Neural cell (in vitro differentiated cells): ENCODE measurements at regions not wholly inside any gene's neighbourhood (a gene's known extent, or its start where the extent isn't known, plus 50 kb on each side); places are given as distances from the start of the nearest gene placed in this dataset.

Experiments used
- H2AFZ ChIP-seq: fragments of 200-600, 300-800 bp; sonication (generic), shearing (Covaris generic); 2 replicates; pipeline ENCODE4 v1.6.0; 2014; ENCODE audit warnings: low read depth, mild to moderate bottlenecking, antibody characterized with exemption, low read length, moderate library complexity
- H3F3A ChIP-seq: fragments of 200-600 bp; shearing (Covaris generic); 2 replicates; pipeline ENCODE4 v1.6.1; 2016; ENCODE audit warnings: mild to moderate bottlenecking, moderate library complexity, mixed read lengths, antibody characterized with exemption, low read length; ENCODE audit not compliant: insufficient read depth, poor library complexity, severe bottlenecking
- H3K27ac ChIP-seq: fragments of 200-600, 300-800 bp; sonication (generic), shearing (Covaris generic); 2 replicates; pipeline ENCODE4 v1.5.1; 2014; ENCODE audit warnings: mild to moderate bottlenecking, low read length, moderate library complexity
- H3K27me3 ChIP-seq: fragments of 300-800, 200-600 bp; sonication (generic), shearing (Covaris generic); 2 replicates; pipeline ENCODE4 v1.6.0; 2014; ENCODE audit warnings: mild to moderate bottlenecking, low read depth, low read length, moderate library complexity; ENCODE audit not compliant: insufficient read depth
- H3K36me3 ChIP-seq: fragments of 300-800, 200-600 bp; sonication (generic), shearing (Covaris generic); 2 replicates; pipeline ENCODE4 v1.5.1; 2014; ENCODE audit warnings: mild to moderate bottlenecking, antibody characterized with exemption, low read length, moderate library complexity; ENCODE audit not compliant: insufficient read depth
- H3K4me2 ChIP-seq: fragments of 300-800, 200-600 bp; sonication (generic), shearing (Covaris generic); 2 replicates; pipeline ENCODE4 v1.6.0; 2014; ENCODE audit warnings: mild to moderate bottlenecking, low read length
- H3K4me3 ChIP-seq: fragments of 300-800, 200-600 bp; sonication (generic), shearing (Covaris generic); 2 replicates; pipeline ENCODE4 v1.5.1; 2014; ENCODE audit warnings: mild to moderate bottlenecking, low read length, moderate library complexity
- H3K79me2 ChIP-seq: fragments of 200-600 bp; shearing (Covaris generic); replicated peaks from 2 replicates; pipeline ENCODE4 v1.6.0; 2014; ENCODE audit warnings: mild to moderate bottlenecking, low read length, moderate library complexity; ENCODE audit not compliant: insufficient read depth
- H3K9ac ChIP-seq: fragments of 300-800, 200-600 bp; sonication (generic), shearing (Covaris generic); 2 replicates; pipeline ENCODE4 v1.6.1; 2016; ENCODE audit warnings: mild to moderate bottlenecking, low read length, mixed read lengths
- H3K9me2 ChIP-seq: fragments of 200-600 bp; shearing (Covaris generic); 2 replicates; pipeline ENCODE4 v1.6.1; 2016; ENCODE audit warnings: mild to moderate bottlenecking, low read length, mixed read lengths; ENCODE audit not compliant: insufficient read depth
- H3K9me3 ChIP-seq: fragments of 200-600, 300-800 bp; sonication (generic), shearing (Covaris generic); 2 replicates; pipeline ENCODE4 v1.6.1; 2016; ENCODE audit warnings: mild to moderate bottlenecking, mixed run types, low read length, moderate library complexity, mixed read lengths
- H4K20me1 ChIP-seq: fragments of 200-600 bp; shearing (Covaris generic); 2 replicates; pipeline ENCODE4 v1.6.1; 2016; ENCODE audit warnings: mild to moderate bottlenecking, mixed run types; ENCODE audit not compliant: insufficient read depth
- CTCF ChIP-seq: fragments of 450-650 bp; IDR thresholded peaks from 2 replicates; pipeline ENCODE4 v1.5.1; 2014; ENCODE audit warnings: antibody characterized with exemption, mild to moderate bottlenecking, moderate library complexity; ENCODE audit not compliant: poor library complexity, severe bottlenecking
- EP300 ChIP-seq: fragments of 450-650 bp; conservative IDR thresholded peaks from 2 replicates; pipeline ENCODE4 v1.6.1; 2014; ENCODE audit warnings: antibody characterized with exemption, mild to moderate bottlenecking, moderate library complexity; ENCODE audit not compliant: poor library complexity, severe bottlenecking
- EZH2 ChIP-seq: fragments of 200-600, 300-800 bp; shearing (Covaris generic), sonication (generic); IDR thresholded peaks from 2 replicates; pipeline ENCODE4 v1.6.1; 2014; ENCODE audit warnings: antibody characterized with exemption, low read length, borderline replicate concordance, mild to moderate bottlenecking; ENCODE audit not compliant: insufficient read depth, poor library complexity, severe bottlenecking
- MXI1 ChIP-seq: fragments of 450-650 bp; conservative IDR thresholded peaks from 2 replicates; pipeline ENCODE4 v1.6.1; 2014; ENCODE audit warnings: antibody characterized with exemption, mild to moderate bottlenecking; ENCODE audit not compliant: poor library complexity, severe bottlenecking
- POLR2AphosphoS5 ChIP-seq: IDR thresholded peaks from 2 replicates; pipeline ENCODE4 v1.6.1; 2012
- RAD21 ChIP-seq: fragments of 450-650 bp; conservative IDR thresholded peaks from 2 replicates; pipeline ENCODE4 v1.6.1; 2014; ENCODE audit warnings: antibody characterized with exemption, mild to moderate bottlenecking, moderate library complexity
- SMC3 ChIP-seq: fragments of 450-650 bp; conservative IDR thresholded peaks from 2 replicates; pipeline ENCODE4 v1.6.1; 2014; ENCODE audit warnings: antibody characterized with exemption, mild to moderate bottlenecking, moderate library complexity; ENCODE audit not compliant: poor library complexity
- TAF1 ChIP-seq: IDR thresholded peaks from 2 replicates; pipeline ENCODE4 v1.6.1; 2012; ENCODE audit warnings: low read depth
- TF ChIP-seq, protein P1 (sequence below): IDR thresholded peaks from 2 replicates; pipeline ENCODE4 v1.6.1; 2012; ENCODE audit warnings: borderline replicate concordance

- no peaks in the 10 kb centered on the region for H3K36me3 ChIP-seq
- no peaks in the 10 kb centered on the region for H3K79me2 ChIP-seq
- no peaks in the 10 kb centered on the region for H4K20me1 ChIP-seq
- no peak overlapping the region for H3K4me2 ChIP-seq
- H3K9me3 ChIP-seq: no peaks in the 10 kb centered on the region
- TF ChIP-seq, protein P1, sequence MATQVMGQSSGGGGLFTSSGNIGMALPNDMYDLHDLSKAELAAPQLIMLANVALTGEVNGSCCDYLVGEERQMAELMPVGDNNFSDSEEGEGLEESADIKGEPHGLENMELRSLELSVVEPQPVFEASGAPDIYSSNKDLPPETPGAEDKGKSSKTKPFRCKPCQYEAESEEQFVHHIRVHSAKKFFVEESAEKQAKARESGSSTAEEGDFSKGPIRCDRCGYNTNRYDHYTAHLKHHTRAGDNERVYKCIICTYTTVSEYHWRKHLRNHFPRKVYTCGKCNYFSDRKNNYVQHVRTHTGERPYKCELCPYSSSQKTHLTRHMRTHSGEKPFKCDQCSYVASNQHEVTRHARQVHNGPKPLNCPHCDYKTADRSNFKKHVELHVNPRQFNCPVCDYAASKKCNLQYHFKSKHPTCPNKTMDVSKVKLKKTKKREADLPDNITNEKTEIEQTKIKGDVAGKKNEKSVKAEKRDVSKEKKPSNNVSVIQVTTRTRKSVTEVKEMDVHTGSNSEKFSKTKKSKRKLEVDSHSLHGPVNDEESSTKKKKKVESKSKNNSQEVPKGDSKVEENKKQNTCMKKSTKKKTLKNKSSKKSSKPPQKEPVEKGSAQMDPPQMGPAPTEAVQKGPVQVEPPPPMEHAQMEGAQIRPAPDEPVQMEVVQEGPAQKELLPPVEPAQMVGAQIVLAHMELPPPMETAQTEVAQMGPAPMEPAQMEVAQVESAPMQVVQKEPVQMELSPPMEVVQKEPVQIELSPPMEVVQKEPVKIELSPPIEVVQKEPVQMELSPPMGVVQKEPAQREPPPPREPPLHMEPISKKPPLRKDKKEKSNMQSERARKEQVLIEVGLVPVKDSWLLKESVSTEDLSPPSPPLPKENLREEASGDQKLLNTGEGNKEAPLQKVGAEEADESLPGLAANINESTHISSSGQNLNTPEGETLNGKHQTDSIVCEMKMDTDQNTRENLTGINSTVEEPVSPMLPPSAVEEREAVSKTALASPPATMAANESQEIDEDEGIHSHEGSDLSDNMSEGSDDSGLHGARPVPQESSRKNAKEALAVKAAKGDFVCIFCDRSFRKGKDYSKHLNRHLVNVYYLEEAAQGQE: no peak
- TF ChIP-seq POLR2AphosphoS5: no peak
- no peak for TF ChIP-seq MXI1
- no peak for TF ChIP-seq SMC3
- TF ChIP-seq CTCF: no peak
- no peak for TF ChIP-seq TAF1
- TF ChIP-seq RAD21: no peak
- no peak for TF ChIP-seq EZH2
- TF ChIP-seq EP300: no peak
- H3K9me2 ChIP-seq: no peaks in the 10 kb centered on the region
- no peaks in the 10 kb centered on the region for H3F3A ChIP-seq
- no peaks in the 10 kb centered on the region for H3K27me3 ChIP-seq
- H2AFZ ChIP-seq: no peak overlapping the region
- no peak overlapping the region for H3K27ac ChIP-seq
- no peak overlapping the region for H3K9ac ChIP-seq
- no peak overlapping the region for H3K4me3 ChIP-seq
These were observed 113.0 kb upstream of the NTRK2 start for GRCh38 chr9:84556556-84556955.

GRCh38 chr9:84557751-84558150 is 111.8 kb upstream of the NTRK2 start:
- no peaks in the 10 kb centered on the region for H3F3A ChIP-seq
- H3K9ac ChIP-seq: no peak overlapping the region
- H3K4me2 ChIP-seq: no peak overlapping the region
- no peaks in the 10 kb centered on the region for H3K36me3 ChIP-seq
- H3K27ac ChIP-seq: no peak overlapping the region
- no peak overlapping the region for H3K4me3 ChIP-seq
- no peaks in the 10 kb centered on the region for H3K79me2 ChIP-seq
- H4K20me1 ChIP-seq: no peaks in the 10 kb centered on the region
- H2AFZ ChIP-seq: no peak overlapping the region
- no peaks in the 10 kb centered on the region for H3K9me3 ChIP-seq
- H3K9me2 ChIP-seq: no peaks in the 10 kb centered on the region
- no peaks in the 10 kb centered on the region for H3K27me3 ChIP-seq
- TF ChIP-seq EP300: no peak
- TF ChIP-seq CTCF: no peak
- TF ChIP-seq POLR2AphosphoS5: no peak
- no peak for TF ChIP-seq TAF1
- TF ChIP-seq, protein P1: no peak
- TF ChIP-seq SMC3: no peak
- TF ChIP-seq RAD21: no peak
- no peak for TF ChIP-seq MXI1
- no peak for TF ChIP-seq EZH2
